HG02642 (cell line): ENCODE measurements at regions not wholly inside any gene's neighbourhood (a gene's known extent, or its start where the extent isn't known, plus 50 kb on each side); places are given as distances from the start of the nearest gene placed in this dataset.
"Not testable (repeated sequence)": the region's sequence is repeated elsewhere in the genome, so short reads cannot be mapped to it uniquely, and the experiment has no call there.

Experiments
- ATAC-seq: cut with Tn5 transposase; IDR thresholded peaks from one replicate; pipeline ENCODE4 v1.9.1; 2021; ENCODE audit warnings: mild to moderate bottlenecking; ENCODE audit not compliant: unreplicated experiment, poor library complexity

DNA sequence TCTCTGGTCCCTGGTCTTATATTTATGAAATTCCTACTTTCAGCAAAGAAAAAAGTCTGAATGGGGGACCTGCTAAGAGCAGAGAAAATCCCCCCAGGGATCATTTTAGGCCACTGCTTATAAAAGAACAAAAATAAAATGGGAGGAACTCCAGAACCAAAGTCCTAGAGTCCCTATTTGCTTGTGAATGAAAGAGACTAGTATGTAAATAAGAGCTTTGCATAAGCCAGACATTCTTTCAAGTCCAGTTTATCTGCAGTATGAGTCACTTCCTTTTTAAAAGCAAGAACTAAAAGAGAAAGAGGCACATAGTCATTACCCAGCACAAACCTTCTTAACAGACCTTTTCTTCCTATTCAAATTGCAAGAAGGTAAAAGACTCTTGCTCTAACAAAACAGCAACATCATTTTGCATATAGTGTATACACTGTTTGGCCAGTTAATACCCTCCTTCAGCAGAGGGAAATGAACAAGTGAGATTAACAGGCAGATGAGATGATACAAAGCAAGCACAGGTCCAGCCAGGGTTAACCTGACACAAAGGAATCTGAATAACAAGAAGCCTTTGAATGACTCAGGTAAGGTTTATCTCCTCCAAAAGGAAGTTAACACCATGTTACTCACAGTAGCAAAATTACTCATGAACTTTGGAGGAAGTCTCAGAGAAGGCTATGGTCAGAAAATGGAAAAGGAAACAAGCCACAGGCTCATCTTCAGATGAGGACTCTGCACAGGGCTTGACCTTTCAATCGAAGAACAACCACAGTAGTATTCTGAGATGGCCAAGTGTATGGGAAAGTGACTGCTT, 87.3 kb downstream of the PHLDA1 start:
- ATAC-seq, result peak; percentile 94

DNA sequence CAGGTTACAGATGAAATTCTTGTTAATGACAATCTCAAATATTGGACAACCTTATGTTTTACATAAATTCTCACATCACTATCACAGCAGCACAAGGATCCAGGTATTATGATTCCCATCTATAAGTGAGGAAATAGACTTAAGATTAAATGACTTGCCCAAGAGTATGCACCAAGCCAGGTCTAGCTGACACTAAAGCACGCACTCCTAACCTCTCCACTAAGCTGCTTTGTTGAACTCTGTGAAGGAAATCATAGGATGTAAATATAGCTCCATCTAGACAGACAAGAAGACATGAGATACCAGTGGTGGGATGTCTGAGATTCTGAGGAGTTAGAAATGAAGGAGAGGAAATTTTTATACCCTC, 87.9 kb downstream of the PHLDA1 start:
- no peak for ATAC-seq

DNA sequence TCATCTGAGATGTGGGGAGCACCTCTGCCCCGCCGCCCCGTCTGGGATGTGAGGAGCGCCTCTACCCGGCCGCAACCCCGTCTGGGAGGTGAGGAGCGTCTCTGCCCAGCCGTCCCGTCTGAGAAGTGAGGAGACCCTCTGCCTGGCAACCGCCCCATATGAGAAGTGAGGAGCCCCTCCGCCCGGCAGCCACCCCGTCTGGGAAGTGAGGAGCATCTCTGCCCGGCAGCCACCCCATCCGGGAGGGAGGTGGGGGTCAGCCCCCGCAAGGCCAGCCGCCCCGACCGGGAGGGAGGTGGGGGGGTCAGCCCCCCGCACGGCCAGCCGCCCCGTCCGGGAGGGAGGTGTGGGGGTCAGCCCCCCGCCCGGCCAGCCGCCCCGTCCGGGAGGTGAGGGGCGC, 89.9 kb downstream of the PHLDA1 start:
- not testable (repeated sequence) for ATAC-seq

DNA sequence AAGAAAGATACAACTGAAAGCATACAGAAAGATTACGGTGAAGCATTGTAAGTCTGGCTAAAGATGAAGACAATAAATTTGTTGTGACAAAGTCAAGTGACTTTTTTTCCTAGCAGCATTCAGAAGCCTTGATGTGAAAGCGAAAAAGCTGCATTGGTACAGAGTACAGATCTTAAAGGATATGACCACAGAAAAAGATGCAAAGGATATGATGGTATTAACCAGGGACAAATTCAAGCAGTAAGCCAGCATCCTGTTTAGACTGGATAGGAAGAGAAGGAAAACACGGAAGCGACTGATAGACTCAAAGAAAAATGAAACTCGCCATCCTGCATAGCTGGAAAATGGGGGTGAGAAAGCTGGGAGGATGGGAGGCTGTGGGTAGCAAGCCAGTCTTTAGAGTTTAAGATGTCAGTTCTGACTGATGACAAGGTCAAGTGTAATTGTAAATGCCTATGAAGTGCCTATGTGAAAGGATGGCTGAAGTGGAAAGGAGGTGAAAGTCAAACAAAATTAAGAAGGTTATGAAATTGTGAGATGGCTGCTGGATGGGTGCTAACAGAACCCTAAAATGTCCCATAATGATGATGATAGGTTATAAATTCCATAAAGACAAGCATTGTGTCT, 92.4 kb downstream of the PHLDA1 start:
- ATAC-seq, result no peak

DNA sequence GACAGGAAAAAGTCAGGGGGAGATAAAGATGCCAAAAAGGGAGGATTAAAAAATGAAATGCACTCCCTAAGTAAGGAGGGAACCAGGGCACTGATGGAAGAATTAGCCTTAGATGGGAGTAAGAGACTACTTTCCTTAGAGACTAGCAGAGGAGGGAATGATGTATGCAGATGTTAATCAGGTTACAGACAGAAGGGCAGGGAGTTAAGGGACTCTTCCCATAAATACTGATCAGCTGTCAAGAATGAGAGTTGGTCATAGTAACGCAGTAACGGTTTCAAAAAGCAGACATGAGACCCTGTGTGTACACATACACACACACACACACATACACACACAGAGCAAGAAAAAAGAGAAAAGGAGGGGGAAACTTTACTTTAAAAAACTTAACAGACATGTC, 93.4 kb downstream of the PHLDA1 start:
- no peak for ATAC-seq

DNA sequence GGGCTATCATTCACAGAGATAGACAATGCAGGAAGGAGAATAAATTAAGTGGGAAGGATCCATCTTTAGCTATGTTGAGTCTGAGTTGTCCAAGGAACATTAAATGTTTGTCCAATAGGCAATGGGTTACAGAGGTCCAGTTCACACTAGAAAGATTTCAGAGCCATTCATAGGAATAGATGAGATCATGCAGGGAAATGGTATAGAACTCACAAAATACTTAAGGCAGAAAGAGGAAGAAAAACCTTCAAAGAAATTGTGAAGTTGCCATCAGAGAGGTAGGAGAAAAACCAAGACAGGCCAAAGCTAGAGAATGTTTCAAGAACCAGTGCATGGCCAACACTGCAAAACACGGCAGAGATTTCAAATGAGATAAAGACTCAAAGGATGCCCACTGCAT, 94.1 kb downstream of the PHLDA1 start:
- ATAC-seq, result no peak

DNA sequence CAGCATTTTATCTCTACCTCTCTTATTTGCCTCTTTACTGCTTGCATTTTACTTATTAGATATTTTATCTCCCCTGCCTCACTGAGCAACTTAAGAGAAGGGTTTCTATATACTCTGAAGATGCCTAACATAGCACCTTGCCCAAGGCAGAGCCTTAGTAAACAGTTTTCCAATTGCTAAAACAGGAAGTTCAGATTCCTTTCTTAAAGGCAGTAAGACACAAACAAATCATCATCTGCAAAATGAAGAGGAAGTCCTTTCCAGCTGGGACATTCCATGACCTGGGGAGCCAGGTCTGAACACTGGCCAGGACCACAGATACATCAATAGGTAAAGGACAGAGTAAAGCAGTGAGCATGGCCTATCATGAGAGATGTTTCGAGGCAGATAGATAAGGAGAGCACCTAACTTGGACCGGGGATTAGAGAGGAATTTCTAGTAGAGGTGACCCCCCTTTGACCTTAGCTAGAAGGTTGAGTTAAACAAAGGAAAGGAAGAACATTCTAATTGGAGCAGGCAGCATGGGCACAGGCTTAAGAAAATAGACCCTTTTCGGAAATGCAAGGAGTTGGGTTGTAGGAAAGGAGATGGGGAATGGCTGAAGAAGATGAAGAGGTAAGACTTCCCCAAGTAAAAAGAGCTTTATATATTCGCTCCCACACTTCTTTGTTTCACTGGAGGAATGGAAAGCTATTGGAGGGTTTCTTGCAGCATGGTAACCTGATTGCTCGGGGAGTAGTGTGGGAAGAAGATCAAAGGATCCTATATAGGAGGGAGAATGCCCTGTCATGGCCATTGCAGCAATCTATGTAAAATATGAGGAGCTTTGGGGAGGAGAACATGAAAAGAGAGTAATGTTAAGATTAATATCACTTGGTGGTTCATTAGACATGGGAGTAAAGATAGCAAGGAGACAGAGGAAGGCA, 94.8 kb downstream of the PHLDA1 start:
- ATAC-seq, result no peak

DNA sequence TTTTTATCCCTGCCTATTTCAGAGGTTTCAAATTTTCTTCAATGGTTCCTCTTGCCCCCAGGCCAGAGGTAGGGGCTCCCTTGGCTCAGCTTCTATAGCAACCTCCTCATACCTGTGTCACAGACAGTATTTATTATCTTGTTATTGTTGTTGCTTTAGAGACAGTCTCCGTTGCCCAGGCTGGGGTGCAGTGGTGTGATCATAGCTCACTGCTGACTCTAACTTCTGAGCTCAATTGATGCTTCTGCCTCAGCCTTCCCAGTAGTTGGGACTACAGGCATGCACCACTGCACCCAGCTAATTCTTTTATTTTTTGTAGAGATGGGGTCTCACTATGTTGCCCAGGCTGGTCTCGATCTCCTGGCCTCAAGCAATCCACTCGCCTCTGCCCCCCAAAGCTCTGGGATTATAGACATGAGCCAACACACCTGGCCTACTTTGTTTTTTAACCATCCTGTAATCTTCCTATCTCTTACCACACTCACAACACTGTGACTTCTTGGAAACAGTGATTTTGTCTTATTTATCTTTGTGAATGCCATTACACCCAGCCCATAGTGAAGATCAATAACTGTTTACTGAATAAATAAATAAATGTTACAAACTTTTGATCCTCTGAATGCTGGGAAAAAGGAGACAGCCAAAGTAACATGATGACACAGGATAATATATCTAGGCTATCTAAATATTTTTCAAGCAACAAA, 95.9 kb downstream of the PHLDA1 start:
- no peak for ATAC-seq

DNA sequence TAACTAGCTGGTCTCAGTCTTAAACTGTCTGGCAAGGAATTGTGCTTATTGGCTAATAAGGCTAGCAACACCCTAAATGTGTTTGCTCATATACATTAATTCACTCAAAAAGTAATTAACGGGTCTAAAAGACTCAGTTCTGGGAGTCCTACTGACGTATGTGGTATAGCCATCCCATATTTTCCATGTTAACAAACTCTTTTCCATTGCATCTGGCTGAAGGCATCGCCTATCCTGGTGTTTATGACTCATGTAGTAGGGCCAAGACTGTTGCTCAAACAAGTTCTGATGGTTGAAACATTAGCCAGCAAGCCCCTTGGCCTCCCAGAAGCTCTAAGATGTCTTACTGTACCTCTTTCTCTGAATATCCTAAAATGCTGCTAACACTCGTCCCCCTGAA, 98.5 kb downstream of the PHLDA1 start:
- ATAC-seq, result no peak

DNA sequence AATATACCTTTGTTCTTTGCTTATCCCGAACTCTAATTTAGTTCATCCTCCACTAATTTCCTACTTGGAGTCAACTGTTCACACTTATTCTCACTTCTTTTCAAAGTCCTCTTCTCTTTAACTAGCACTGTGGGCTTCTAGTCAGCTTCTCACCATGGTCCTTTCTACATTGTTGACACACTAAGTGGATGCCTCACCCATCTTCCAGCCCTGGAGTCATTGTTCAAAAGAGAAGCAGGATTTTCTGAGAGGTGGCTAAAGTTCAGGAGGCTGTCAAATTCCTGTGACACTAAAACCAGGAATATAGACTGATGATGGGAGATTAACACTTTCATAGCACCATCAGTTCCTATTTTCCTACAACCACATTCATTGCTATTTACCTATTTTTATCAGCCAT, 99.3 kb downstream of the PHLDA1 start:
- ATAC-seq, result no peak

DNA sequence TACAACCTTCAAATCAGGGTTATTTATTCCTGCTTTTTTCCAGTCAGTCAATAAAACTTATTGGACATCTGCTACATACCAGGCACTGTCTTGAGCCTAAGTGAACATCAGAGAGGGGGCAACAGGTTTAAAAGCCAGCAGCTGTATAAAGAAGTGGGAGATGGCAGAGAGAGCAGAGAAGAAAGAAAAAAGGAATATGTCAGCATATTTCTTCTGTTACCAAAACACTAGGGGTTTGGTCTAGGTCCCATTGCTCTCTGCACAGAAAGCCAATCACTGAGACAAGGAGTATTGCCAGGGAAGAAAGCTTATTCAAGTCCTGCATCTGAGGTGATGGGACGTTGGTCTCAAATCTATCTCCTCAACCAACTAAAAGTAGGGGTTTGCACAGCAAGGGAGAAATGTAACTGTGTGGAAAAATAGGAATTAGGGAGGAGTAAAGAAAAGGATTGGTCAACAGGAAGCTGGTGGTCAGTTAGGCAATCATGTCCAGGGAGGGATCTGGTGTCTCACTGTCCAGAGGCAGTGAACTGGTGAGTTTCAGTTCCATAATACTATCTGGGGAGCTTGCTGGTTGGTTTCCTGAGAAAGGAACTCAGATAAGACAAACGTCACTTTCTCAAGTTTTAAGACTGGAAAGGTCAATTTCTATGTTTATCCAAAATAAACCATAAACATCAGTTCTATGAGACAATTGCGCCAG, 107.5 kb downstream of the PHLDA1 start:
- no peak for ATAC-seq

DNA sequence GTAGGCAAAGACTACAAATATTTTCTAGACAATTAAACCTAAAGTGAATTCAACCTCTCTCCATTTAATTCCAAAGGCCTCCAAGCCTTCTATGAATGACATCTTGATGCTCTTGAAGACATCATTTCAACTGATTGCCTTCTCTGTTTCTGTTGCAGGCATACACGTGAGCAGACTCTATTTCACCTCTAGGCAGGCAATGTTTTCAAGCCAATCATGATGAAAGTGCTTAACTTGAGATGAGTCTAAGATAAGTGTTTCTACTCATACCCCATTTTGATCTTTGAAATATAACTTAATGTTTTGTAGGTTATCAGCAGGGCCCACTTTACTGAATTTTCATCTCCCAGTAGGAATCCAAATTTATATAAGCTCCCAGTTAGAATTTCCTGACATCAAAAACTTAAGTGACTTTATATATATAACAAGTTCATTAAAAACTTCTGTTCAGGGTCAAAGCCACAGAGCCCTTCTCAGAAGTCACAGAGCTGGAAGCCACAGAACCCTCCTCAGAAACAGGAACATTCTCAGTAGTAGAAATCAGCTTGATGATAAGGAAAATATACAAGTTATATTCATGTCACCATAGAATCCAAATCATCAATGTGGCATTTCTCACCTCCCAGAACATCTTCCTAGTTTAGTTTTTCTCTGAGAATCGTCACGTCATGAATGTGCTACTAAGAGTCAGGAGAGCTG, 108.5 kb downstream of the PHLDA1 start:
- no peak for ATAC-seq

DNA sequence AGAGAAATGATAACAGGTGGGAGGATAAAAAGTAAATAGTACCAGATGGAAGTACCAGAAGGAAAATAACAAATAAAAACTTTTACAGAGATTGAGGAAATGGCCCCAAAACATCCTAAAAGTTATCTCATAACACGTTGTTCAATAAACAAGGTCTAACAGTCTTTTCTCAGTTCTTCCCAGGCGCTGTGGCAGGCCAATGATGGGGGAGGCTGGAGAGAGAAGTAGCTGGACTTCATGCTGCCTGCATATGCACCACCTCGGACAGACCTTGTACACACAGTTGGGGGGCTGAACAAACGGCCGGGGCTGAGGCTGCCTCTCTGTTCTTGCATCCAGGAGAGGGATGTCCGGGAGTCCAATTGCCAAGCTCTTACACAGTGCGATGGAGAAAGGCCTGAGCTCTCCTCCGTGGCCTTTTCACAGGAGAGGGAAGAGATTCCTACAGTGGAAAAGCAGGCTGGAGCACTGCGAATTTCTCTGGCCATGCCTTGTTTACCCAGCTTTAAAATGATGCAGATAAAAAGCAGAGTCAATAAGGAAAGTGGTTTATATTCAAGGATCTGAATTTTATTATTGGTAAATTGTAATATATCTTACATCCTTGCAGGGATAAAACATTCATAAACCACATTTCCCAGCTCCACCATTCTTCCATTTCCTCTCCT, 109.8 kb downstream of the PHLDA1 start:
- ATAC-seq, result no peak

DNA sequence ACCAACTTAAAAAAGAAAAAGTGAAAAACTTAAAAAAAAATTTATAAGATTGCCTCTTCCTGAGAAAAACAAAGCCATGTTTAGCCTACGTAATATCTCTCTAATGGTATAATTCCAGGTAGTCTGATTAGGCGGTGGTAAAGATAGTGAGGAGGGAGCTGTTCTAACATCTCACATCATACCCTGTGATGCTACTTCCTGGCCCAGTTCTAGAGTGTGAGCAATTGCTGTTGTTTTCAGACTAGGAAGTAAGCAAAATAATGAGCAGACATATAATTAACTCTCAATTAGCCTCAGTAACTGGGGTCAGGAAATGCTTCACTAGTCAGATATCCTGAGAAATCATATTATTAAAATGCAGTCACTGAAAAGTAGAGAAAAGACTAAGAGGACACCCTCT, 113.9 kb downstream of the PHLDA1 start:
- no peak for ATAC-seq

DNA sequence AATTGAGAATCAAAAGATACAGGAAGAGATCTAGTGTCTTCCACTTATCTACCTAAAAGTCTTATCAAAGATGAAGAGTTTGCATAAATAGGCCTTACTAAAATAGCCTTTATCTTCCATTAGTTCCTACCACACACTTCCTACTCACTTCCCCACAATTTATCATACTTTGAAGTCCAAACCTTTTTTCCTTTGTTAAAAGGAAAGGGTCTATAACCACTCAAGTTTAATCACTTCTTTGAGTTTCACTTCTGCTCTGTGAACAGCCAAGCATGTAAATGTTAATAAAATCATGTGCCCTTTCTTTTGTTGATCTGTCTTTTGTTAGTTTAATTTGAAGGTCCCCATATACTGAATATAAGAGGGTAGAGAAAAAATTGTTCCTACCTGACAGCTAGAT, 114.5 kb downstream of the PHLDA1 start:
- ATAC-seq, result no peak

DNA sequence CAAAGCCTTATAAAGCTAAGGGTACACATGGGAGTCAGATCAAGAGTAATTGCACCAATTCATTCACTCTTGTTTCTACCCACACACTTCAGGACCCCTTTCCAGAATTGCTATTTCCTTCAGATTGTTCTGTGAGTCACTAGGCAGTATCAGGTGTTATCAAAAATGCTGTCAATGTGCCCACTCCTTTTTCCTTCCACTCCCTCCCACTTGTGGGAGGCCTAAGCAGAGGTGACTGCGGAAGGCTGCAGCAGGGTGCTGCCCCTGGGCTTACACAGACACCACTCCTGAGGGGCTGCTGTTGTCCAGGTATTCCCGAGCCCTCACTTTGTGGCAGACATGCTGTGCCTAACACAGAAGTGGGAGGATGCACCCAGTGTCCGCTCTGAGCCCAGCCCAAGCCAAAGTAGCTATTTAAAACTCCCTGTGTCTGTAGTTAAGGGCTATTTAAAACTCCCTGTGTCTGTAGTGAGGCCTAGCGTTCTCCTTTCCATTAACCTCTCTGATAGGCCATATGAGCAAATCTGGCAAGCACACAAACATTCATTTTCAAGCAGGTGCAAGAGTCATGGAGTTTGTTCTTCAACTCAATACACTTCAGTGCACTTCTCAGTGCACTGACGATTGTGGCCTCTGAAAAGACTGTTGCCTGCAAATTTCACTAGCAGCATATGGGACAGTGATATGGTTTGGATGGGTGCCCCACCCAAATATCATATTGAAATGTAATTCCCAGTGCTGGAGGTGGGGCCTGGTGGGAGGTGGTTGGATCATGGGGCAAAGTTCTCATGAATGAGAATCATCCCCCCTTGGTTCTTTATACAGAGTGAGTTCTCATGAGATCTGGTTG, 117.8 kb downstream of the PHLDA1 start:
- ATAC-seq, result no peak

DNA sequence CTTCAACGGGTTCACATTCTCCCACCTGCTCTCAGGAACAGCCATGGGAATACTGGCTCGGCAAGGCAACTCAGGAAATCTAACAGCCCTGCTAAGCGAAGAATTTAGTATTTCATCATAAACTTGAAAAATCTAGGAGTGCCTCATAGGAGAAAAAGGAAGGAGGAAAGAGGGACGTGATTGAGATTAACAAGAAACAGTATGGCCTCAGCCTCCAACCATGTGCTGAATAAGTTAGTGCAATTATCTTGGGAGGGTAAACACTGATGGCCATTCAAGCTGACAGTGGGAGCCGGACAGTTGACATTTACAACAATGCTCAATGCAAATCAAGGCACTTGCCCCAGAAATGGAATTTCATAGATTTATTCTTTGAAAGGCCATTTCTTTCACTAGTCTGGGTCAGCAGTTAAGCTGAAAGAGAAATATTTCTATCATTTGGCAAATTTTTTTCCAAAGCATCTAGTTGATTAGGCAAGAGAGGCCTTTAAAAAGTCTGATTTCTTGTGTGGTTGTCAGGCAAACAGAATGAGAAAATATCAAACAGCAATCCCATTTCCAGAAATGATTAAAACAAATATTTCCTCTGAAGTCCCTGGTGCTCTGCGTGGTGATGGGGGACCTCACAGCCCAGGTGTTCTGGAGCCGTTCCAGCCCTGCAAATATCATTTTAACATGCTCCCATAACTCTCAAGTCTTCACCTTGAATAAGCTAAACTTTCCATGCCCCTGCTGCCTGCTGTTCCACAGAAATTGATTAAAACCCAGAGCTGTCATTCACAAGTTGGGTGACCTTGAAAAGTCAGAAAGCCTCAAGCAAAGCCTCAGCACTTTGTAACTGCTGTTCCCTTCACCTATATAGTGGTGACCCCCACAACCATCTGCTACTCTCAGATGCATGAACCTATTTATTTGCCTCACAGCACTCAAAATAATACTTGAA, 121.6 kb downstream of the PHLDA1 start:
- no peak for ATAC-seq
